ENCODE measurements at regions not wholly inside any gene's neighbourhood (a gene's known extent, or its start where the extent isn't known, plus 50 kb on each side); places are given as distances from the start of the nearest gene placed in this dataset.
"Not testable (repeated sequence)": the region's sequence is repeated elsewhere in the genome, so short reads cannot be mapped to it uniquely, and the experiment has no call there.

DNA sequence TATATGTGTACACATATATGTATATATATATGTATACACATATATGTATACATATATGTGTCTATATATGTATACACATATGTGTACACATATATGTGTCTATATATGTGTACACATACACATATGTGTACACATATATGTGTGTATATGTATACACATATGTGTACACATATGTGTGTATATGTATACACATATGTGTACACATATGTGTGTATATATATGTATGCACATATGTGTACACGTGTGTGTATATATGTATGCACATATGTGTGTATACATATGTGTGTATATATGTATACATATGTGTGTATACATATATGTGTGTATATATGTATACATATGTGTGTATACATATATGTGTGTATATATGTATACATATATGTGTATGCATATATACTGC lies 76.7 kb upstream of the RBPJ start:
- not testable (repeated sequence) for TF ChIP-seq POLR2AphosphoS5 (IDR thresholded peaks at IDR 0.05; ENCODE audit: low read depth, low read length); CTCF (IDR thresholded peaks at IDR 0.05); TCF7L2 (IDR thresholded peaks at IDR 0.05; ENCODE audit: low read depth, low read length); REST (IDR thresholded peaks at IDR 0.05; ENCODE audit: insufficient read depth in 1 of 2, low read depth in 2 of 2, low read length in 1 of 2); SIN3A (IDR thresholded peaks at IDR 0.05; ENCODE audit: borderline replicate concordance, insufficient read depth, low read depth, low read length)

Data from Panc1 (cell line).